Kidney capillary endothelial cell (primary cell): ENCODE measurements at regions not wholly inside any gene's neighbourhood (a gene's known extent, or its start where the extent isn't known, plus 50 kb on each side); places are given as distances from the start of the nearest gene placed in this dataset.

Experiments
- DNase-seq: peaks from one replicate; pipeline ENCODE4 v3.0.0-alpha.2; 2018; ENCODE audit warnings: low spot score

- DNase-seq: no peak
Observed at GRCh38 chr6:40340957-40341356, 246.2 kb downstream of the LRFN2 start.

- no peak for DNase-seq
Observed at GRCh38 chr6:40340196-40340595, 247.0 kb downstream of the LRFN2 start.

GRCh38 chr6:40338306-40338705 is 248.9 kb downstream of the LRFN2 start:
- no peak for DNase-seq

- DNase-seq: no peak
Observed at GRCh38 chr6:40336940-40337760, 250.0 kb downstream of the LRFN2 start.

GRCh38 chr6:40336296-40336695 is 250.9 kb downstream of the LRFN2 start:
- no peak for DNase-seq

GRCh38 chr6:40334496-40335270 is 252.5 kb downstream of the LRFN2 start:
- DNase-seq: no peak

- no peak for DNase-seq
Observed at GRCh38 chr6:40331545-40331944, 255.6 kb downstream of the LRFN2 start.

GRCh38 chr6:40330301-40330721 is 256.9 kb downstream of the LRFN2 start:
- DNase-seq: no peak

- no peak for DNase-seq
Observed at GRCh38 chr6:40328986-40329545, 258.1 kb downstream of the LRFN2 start.

- no peak for DNase-seq
Observed at GRCh38 chr6:40328386-40328985, 258.7 kb downstream of the LRFN2 start.

- no peak for DNase-seq
Observed at GRCh38 chr6:40326714-40327421, 260.3 kb downstream of the LRFN2 start.

- no peak for DNase-seq
Observed at GRCh38 chr6:40325791-40326190, 261.4 kb downstream of the LRFN2 start.

GRCh38 chr6:40325041-40325440 is 262.1 kb downstream of the LRFN2 start:
- DNase-seq: no peak

- DNase-seq: no peak
Observed at GRCh38 chr6:40323881-40324634, 263.1 kb downstream of the LRFN2 start.

GRCh38 chr6:40322336-40322735 is 264.8 kb downstream of the LRFN2 start:
- no peak for DNase-seq

- DNase-seq: no peak
Observed at GRCh38 chr6:40321616-40322015, 265.5 kb downstream of the LRFN2 start.

GRCh38 chr6:40320947-40321346 is 266.2 kb downstream of the LRFN2 start:
- no peak for DNase-seq

- no peak for DNase-seq
Observed at GRCh38 chr6:40320441-40320840, 266.7 kb downstream of the LRFN2 start.

GRCh38 chr6:40319124-40319523 is 268.0 kb downstream of the LRFN2 start:
- DNase-seq: no peak

GRCh38 chr6:40315060-40315459 is 272.1 kb downstream of the LRFN2 start:
- DNase-seq: no peak

- DNase-seq: no peak
Observed at GRCh38 chr6:40313582-40313981, 273.6 kb downstream of the LRFN2 start.
